Activated T-helper 1 cell treated with anti-CD3 and anti-CD28 coated beads, Interleukin-2, amount 50 U/mL, for 16 hours (primary cell): ENCODE measurements at regions not wholly inside any gene's neighbourhood (a gene's known extent, or its start where the extent isn't known, plus 50 kb on each side); places are given as distances from the start of the nearest gene placed in this dataset.

ENCODE experiments used
- DNase-seq, 2 donors: peaks; one replicate each; pipeline ENCODE4 v3.0.0-alpha.2; 2020; ENCODE audit warnings: low read depth in 1 of 2, low spot score in 1 of 2

DNA sequence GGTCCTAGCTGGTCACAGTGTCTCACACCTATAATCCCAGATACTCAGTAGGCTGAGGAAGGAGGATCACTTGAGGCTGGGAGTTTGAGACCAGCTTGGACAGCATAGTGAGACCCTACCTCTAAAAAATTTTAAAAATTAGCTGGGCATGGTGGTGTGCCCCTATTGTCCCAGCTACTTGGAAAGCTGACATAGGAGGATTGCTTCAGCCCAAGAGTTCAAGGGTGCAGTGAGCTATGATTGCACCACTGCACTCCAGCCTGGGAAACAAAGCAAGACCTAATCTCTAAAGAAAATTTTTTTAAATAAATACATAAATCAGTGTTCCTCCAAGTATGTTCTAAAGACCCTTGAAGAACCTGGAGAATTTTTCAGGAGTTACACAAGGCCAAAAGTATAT lies 50.6 kb upstream of the GNAO1 start:
- no peak for DNase-seq

DNA sequence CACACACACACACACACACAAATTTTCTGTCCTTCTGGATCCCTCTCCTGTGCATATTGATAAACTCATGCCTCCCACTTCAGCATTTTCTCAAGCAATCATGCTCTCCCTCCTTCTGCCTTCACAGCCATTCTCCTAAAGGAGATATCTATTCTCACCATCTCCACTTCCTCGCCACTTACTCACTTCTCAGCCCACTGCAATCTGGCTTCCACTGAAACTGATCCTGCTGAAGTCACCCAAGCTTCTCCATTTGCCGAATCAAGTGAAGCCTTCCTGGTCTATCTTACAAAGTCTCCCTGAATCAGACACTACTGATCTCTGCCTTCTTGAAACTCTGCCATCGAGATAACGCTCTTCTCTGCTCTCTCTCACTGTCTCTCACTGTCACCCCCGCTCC lies 54.0 kb upstream of the GNAO1 start:
- DNase-seq: no peak

DNA sequence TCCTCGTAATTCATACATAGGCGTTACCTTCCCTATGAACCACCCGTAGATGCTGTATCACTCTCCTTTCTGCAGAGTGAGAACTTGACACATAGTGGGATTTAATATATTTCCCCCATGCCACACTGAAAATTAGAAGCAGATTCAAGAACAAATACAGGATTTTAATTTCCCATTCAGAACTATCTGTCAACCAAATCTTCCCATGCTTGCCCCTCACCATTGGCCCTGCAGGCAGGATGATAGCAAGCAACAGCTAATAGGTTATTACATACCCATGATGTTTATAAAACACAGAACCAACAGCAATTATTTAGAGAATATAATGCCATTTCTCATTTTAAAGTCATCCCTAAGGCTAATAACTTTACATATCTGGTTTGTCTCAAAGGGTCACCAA lies 55.0 kb upstream of the GNAO1 start:
- DNase-seq: no peak

DNA sequence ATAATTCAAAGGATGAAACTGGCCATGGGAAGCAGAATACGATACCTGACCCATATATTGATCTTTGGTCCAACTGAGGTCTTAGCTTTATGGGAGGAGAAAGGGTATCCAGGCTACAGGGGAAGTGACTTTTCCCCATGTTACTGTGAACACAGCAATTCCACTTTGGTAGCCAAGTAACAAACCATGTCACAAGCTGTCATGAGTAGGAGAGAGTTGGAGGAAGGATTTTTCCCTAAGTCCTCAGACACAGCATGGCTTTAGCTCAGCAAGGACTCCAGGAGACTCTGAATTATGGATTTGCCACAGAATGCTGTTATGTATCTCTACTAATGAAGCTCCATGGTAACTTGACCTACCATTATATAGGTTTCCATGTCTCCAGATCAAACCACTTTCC lies 56.5 kb upstream of the GNAO1 start:
- DNase-seq: no peak

DNA sequence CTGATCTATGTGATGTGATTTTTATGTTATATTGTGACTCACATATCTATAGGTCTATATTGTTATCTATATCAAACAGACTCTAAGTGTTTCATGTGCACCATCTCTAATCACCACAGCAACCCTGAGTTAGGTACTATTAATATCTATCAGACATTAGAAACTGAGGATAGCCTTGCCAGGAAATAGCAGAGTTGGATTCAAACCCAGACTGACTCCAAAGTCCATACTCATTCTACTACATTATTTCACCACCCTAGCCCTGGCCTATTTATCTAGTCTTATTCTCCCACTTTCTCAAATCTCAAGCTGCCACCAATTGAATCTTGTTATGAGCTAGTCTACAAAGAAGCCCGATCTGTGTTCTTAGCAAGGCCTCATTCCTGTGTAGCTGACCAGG lies 65.4 kb upstream of the GNAO1 start:
- DNase-seq: no peak

DNA sequence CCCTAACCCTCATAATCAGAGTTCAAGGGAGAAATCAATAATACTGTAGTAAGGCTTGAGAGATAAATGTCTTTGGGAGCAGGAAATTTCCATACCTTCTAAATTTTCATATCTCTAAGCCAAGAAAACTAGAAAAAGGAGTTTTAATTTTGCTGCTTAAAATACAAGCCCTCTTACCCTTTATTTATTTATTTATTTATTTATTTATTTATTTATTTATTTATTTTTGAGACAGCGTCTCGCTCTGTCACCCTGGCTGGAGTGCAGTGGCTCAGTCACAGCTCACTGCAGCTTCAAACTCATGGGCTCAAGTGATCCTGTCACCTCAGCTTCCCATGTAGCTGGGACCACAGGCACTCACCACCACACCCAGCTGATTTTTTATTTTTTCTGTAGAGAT lies 69.0 kb upstream of the GNAO1 start:
- no peak for DNase-seq

DNA sequence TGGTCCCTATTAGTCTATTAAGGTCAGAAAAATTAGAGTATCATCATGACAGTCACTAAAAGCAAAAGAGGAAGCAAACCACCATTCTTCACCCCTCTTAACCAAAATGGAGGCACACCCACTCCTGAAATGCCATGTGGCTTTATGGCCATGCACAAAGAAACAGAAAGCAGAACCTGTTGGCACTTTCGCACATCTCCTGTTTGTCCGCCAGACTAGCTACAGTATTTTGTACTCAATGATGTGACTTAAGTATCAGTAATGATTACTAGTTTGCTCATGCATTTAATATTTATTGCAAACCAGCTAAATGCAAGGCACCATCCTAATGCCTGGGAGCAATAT lies 70.2 kb upstream of the GNAO1 start:
- DNase-seq: no peak

DNA sequence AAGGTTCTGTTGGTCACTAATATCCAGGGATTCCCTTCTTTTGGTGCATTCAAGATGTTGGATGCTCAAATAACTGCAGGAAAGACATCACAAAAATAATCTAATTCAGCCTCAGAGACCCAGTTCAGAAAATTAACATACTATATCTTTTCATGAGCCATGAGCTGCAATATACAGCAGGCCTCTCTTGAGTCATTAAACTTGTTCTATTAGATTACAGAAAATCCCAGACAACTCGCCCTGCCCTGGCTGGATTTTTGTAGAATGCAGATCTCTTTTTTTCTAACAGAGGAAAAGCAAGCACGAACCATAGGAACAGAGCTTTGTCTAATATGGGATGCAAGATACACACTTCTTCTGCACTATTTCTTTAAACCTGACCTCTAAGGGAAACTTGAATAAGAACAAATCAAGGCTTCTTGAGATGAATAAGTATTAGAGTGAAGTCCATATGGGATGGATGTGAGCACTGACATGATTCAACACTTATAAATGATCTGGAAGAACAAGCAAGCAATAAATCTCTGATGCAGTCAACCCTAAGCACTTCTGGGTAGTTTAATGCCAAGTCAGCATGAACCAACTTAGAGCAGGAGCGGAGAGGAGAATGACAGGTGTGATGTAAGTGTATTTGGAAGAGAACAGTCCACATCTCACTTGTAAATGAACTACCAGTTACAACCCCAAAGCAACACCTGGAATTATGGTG lies 70.7 kb upstream of the GNAO1 start:
- DNase-seq: no peak

DNA sequence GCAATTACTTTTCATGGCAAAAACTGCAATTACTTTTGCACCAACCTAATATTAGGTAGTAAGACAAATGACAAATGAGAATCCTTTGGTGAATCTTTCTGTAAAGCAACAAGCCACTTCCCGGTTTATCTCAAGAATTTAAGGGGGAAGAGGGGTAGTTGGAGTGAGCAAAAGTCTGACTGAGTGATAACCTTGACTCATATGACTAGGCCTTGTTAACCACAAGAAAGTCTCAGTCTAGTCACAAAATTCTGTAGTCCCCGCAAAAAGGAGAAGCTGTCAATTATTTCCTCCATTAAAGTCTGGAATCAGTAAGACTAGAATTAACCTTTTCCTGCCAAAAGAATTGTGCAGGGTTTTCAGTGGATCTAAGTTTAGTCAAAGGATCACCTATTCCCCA lies 72.2 kb upstream of the GNAO1 start:
- DNase-seq: no peak

DNA sequence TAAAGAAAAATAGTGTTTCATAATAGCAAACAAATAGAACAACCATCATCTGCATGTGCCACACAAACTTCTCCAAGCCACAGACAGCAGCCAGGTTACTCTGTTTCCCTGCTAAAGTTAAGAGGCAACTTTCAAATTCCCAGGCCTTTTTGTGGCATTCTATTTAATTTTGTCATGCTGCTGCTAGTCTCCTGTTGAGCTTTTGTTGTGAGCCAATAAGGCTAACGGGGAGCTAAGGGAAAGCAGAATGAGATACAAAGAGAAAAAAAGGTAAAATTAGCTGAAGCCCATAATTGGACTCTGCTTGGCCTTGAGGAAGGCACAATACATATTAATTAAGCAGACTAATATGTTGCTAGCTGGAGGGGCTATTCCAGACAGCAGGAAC lies 74.7 kb upstream of the GNAO1 start:
- DNase-seq: no peak

DNA sequence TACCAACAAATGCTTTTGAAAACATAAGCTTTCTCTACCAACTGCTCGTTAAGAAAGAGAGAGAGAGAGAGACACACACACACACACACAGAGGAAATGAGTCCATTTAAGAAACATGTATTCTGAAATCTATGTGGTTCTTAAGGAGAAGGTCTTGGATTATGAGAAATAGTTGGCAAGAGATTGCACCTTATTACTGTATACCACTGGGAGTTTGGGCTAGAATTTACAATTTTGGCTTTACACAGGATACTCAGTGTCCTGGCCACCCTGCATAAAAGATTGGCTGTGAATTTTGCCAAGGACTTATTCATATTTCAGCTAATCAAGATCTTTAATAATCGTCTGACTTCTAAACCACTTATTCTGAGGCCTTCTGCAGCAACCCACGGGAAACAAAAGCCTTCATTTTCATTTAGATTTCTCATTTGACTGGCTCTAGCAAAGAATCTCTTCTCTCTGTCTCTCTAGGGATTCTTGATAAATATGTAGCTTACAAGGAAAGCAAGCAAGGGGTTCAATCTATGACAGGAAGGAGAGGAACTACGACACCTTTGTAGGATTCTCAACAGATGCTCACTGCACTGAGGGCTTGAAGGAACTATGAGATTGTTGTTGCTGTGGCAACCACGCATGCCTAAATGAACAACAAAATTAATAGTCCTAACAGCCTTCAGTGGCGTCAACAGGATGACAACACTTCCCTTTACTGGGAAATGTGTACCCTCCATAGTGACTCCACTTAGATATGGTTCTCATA lies 75.3 kb upstream of the GNAO1 start:
- no peak for DNase-seq

DNA sequence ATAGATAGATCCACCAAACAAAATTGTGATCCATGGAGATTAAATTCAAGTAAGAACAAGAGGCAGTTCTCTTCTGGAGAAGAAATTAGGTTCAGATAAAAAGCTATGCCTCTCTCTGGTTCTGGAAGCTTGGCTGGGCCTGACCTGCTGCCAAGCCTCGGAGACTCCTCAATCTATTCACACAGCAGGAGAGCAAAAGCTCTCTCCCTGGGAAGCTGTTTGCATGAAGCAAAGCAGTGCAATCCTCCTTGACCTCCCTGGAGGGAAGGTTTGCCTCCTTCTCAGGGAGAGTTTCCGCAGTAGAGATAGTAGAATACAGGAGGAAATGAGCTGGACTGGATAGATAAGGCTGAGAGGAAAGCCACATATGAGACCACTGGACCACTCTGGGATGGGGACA lies 78.1 kb upstream of the GNAO1 start:
- no peak for DNase-seq

DNA sequence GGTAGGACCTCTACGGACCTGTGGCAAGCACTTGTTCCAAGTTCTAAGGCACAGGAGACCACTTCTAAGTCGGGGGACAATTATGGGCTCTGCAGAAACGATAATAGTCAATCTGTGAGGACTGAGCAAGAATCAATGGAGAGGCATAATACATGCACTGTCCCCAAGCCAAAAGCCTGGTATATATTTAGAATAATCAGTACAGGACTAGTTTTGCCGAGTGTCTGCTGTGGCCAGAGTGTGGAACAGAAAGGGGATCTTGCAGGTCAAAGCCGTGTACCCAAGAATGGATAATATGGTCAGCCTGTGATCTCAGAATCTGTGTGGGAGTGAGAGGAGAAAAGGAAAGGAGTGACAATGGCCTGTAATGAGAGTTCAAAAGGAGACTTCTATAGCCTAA lies 80.2 kb upstream of the GNAO1 start:
- no peak for DNase-seq

DNA sequence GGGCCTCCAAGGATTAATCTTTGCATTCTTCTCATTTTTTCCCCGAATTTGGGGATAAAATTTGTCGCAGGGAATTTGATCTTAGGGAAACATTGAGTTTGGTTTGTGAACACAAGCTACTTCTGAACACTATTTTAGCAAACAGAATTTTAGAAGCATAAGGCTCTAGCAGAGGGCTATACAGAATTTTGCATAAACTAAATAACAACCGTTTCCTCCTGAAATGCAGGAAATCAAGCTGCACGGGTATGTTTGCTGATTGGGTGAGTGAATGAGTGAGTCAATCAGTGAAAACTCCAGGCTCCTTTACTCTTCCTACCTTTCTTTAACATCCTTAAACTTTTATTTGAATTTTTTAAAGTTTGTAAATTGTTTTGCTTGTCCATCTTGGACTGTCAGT lies 81.3 kb upstream of the GNAO1 start:
- no peak for DNase-seq

DNA sequence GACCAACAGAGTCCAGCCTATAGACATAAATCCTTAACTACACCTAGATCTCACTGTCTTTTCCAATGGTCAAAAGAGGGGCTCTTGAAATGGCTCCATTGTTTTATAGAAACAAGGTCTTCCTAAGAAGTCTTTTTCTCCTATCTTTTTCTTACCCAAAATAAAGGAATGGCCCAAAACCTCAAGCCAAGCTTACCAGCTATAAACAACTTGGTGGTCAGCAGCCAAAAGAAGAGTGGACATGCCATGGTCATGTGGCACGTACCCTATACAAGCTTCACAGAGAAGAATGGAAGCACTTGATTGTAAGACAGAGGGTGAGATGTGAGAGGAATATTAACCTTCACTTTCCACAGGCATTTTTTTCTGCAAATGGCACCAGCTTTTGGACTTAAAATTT lies 82.1 kb upstream of the GNAO1 start:
- no peak for DNase-seq

DNA sequence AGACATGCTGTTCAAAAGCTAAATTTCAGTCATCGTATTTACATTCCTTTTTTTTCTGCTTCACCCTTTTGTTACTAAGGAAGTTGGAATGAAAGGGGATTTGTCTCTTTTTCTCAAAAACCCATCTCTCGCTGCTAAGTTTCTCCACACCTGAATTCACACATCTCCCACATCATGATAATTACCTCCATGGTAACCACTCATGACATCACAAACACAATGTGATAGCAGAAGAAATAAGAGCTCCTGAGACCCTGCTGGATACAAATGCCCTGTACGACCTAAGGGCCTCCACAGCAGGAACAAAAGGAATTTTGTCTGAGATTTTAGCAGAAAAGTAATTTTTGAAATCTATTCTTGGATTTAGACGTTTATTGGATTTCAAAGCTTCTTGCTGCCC lies 82.6 kb upstream of the GNAO1 start:
- no peak for DNase-seq

DNA sequence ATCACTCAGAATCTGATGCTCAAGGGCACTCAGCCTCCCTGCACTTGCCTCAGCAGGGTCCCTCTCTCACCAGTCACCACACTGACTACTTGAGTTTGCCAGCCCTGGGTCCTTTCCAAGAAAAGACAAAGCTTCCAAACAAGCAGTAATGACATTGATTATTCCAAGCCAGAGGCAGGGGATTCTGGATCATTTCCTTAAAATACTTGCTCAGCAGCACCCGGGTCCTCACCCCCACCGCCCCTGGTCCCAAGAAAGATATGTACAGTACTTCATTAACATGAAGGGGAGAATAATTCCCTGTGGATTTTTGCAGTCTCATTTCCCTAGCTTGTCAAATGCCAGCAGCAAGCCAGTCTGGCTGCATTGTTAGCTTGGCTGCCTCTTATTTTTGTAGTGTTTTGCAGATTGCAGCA lies 83.2 kb upstream of the GNAO1 start:
- DNase-seq: no peak

DNA sequence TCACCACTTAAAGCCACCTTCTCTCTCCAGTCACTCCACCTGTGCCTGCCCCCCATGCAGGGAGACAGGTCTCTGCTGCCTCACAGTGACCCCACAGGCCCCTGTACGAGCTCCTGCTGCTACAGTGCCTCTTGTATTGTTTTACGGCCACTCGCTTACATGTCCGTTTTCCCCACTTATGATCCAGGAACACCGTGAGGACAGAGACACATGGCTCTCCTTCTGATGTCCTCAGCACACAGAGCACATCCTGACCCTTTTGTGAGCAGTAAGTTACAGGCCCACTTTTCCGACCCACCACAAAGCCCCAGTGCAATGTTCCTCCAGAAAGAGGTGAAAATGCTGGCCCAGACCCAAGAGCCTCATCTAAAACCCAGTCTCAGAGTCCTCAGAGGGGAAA lies 84.8 kb upstream of the GNAO1 start:
- no peak for DNase-seq

DNA sequence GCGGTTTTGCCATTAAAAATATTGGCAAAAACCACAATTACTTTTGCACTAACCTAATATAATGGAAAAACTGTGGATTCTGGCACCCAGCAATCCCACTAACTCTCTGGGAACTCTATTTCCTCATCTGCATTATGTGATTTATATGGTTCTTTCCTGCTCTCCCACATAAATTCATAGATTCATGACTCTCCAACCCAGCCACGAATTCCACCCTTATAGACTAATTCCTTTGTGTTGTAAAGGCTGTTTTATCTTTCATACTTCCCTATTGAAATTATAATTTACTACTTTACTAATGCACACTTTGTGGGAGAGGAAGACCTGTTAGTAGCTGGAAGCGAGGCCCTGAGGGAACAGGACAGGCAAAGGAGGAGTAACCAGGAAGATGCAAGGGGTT lies 88.4 kb upstream of the GNAO1 start:
- DNase-seq: no peak

DNA sequence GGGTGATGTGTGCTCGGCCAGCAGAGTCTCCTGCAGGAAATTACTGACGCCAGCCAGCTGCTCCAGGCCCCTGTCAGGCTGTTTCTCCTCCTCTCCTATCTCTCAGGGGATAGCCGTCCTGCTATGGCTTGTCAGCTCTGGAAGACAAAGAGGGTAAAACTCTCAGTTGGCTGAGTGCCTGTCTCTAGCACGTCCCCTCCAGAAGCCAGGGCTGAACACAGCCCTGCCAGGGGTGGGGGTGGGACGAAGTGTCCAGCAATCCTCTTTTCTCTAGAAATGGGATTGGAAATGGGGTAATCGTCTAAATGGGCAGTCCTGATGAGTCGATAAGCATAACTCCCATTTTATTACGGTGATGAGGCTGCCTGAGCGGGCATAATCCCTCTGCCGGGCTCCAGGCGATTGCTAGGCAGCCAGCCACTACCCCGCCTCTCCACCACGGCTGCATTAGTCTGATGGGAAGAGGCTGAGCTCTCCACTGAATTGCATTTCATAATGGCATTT lies 89.1 kb upstream of the GNAO1 start:
- no peak for DNase-seq

DNA sequence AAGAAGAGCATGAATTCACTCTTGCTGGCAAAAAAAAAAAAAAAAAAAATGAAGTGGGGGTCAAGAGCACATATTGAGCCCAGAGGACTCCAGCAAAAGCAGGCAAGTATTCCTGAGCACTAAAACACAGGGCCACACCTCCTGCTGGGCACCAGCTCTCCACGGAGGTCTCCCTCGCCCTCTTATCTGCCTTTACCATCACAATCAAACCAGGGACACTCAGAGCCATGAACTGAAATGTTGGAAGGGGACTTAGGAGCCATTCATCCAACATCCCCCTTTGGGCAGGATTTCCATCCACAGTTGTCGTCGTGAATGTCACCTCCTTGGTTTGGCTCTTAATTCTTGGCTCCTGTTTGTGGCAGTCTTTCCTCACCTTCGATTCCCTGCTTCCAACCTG lies 89.8 kb upstream of the GNAO1 start:
- no peak for DNase-seq

DNA sequence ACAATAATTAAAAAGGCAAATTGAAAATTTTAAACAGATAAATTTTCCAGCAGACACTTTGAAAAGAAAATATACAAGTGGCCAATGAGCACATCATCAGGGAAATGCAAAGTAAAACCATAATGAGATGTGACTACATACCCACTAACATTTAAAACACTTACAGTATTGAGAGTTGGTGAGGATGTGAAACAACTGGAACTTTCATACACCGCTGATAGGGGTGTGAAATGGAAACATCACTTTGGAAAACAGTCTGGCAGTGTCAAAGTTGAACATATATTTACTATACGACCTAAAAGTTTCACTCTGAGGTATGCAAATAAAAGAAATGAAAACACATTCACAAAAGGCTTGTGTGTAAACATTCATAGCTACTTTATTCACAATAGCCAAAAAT lies 94.0 kb upstream of the GNAO1 start:
- DNase-seq: no peak

DNA sequence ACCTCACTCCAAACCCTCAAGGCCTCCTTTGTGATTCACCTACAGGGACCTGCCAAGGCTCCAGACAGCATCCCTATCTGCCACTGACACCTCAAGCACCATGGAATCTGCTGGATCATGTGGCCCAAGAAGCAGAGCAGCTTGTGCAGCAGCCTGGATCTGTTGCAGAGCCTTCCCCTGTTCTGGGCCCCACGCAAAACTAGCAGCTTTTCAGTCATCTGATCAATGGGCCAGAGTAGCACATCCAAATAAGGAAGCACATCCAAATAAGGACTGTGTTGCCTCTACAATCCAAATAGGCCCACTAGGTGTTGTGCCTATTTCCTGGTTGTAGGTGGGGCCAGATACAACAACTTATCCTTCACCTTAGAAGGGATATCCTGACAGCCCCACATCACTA lies 97.1 kb upstream of the GNAO1 start:
- DNase-seq: no peak
